ENCODE measurements at regions not wholly inside any gene's neighbourhood (a gene's known extent, or its start where the extent isn't known, plus 50 kb on each side); places are given as distances from the start of the nearest gene placed in this dataset.

- TF ChIP-seq, protein P1, sequence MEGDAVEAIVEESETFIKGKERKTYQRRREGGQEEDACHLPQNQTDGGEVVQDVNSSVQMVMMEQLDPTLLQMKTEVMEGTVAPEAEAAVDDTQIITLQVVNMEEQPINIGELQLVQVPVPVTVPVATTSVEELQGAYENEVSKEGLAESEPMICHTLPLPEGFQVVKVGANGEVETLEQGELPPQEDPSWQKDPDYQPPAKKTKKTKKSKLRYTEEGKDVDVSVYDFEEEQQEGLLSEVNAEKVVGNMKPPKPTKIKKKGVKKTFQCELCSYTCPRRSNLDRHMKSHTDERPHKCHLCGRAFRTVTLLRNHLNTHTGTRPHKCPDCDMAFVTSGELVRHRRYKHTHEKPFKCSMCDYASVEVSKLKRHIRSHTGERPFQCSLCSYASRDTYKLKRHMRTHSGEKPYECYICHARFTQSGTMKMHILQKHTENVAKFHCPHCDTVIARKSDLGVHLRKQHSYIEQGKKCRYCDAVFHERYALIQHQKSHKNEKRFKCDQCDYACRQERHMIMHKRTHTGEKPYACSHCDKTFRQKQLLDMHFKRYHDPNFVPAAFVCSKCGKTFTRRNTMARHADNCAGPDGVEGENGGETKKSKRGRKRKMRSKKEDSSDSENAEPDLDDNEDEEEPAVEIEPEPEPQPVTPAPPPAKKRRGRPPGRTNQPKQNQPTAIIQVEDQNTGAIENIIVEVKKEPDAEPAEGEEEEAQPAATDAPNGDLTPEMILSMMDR (IDR thresholded peaks at IDR 0.05), result no peak
- TF ChIP-seq POLR2A (IDR thresholded peaks at IDR 0.05), result no peak
Measured at GRCh38 chr9:109953300-109953699, 173.3 kb downstream of the PALM2AKAP2 start.
